Sigmoid colon (tissue), 4 donors: ENCODE measurements at regions not wholly inside any gene's neighbourhood (a gene's known extent, or its start where the extent isn't known, plus 50 kb on each side); places are given as distances from the start of the nearest gene placed in this dataset.

ENCODE experiments used
- EP300 ChIP-seq, 4 donors: sonication (generic); formaldehyde crosslinking; IDR thresholded peaks; one replicate each; pipeline ENCODE4 v1.6.1; 2017; ENCODE audit warnings: antibody characterized with exemption in 4 of 4
- POLR2A ChIP-seq, 2 donors: fragments of 450-650 bp; IDR thresholded peaks; one replicate each; pipeline ENCODE4 v1.6.1; 2016; ENCODE audit warnings: antibody characterized with exemption in 2 of 2, mild to moderate bottlenecking in 2 of 2, moderate library complexity in 2 of 2
- POLR2AphosphoS5 ChIP-seq, 4 donors: sonication (generic); formaldehyde crosslinking; IDR thresholded peaks; one replicate each; pipeline ENCODE4 v1.6.1; 2017; ENCODE audit warnings: antibody characterized with exemption in 4 of 4

GRCh38 chrX:112148397-112148796 is 65.8 kb upstream of the TRPC5 start:
- TF ChIP-seq POLR2A (IDR thresholded peaks at IDR 0.05): no peak
- no peak for TF ChIP-seq EP300 (IDR thresholded peaks at IDR 0.05)
- no peak for TF ChIP-seq POLR2AphosphoS5 (IDR thresholded peaks at IDR 0.05)
